GM23338 (cell line): ENCODE measurements at regions not wholly inside any gene's neighbourhood (a gene's known extent, or its start where the extent isn't known, plus 50 kb on each side); places are given as distances from the start of the nearest gene placed in this dataset.

Source experiments
- ATAC-seq: fragments of 200-7000 bp; cut with Tn5 transposase; 3 replicates; pipeline ENCODE4 v1.9.1; 2020
- DNase-seq: peaks from one replicate; pipeline ENCODE4 v3.0.0-alpha.2; 2015; ENCODE audit warnings: low spot score
- H2AFZ ChIP-seq: fragments of 200-600 bp; sonication (generic); 2 replicates; pipeline ENCODE4 v1.8.0; 2016; ENCODE audit warnings: antibody characterized with exemption, mild to moderate bottlenecking, moderate library complexity
- H3F3A ChIP-seq: fragments of 200-600 bp; sonication (generic); replicated peaks from 2 replicates; pipeline ENCODE4 v1.8.0; 2017; ENCODE audit warnings: antibody characterized with exemption, mixed run types, low read depth
- H3K27ac ChIP-seq: fragments of 200-600 bp; sonication (generic); 2 replicates; pipeline ENCODE4 v1.6.1; 2016; ENCODE audit warnings: low read depth
- H3K27me3 ChIP-seq: fragments of 200-600 bp; sonication (generic); 2 replicates; pipeline ENCODE4 v1.8.0; 2016; ENCODE audit warnings: mild to moderate bottlenecking, mixed run types, moderate library complexity; ENCODE audit not compliant: insufficient read depth
- H3K36me3 ChIP-seq: fragments of 200-600 bp; sonication (generic); 2 replicates; pipeline ENCODE4 v1.8.0; 2016; ENCODE audit warnings: mild to moderate bottlenecking; ENCODE audit not compliant: insufficient read depth
- H3K4me1 ChIP-seq: fragments of 200-600 bp; sonication (generic); 2 replicates; pipeline ENCODE4 v1.8.0; 2016; ENCODE audit warnings: mild to moderate bottlenecking, moderate library complexity; ENCODE audit not compliant: insufficient read depth
- H3K4me2 ChIP-seq: fragments of 200-600 bp; sonication (generic); 2 replicates; pipeline ENCODE4 v1.7.1; 2017; ENCODE audit warnings: mixed run types
- H3K4me3 ChIP-seq: fragments of 200-600 bp; sonication (generic); 2 replicates; pipeline ENCODE4 v1.6.1; 2016; ENCODE audit warnings: mixed run types
- H3K79me2 ChIP-seq: fragments of 200-600 bp; sonication (generic); replicated peaks from 2 replicates; pipeline ENCODE4 v1.8.0; 2017; ENCODE audit warnings: mild to moderate bottlenecking; ENCODE audit not compliant: insufficient read depth
- H3K9me2 ChIP-seq: fragments of 200-600 bp; sonication (generic); 2 replicates; pipeline ENCODE4 v1.8.0; 2017; ENCODE audit not compliant: insufficient read depth
- H4K20me1 ChIP-seq: fragments of 200-600 bp; sonication (generic); replicated peaks from 2 replicates; pipeline ENCODE4 v1.8.0; 2017; ENCODE audit warnings: mild to moderate bottlenecking; ENCODE audit not compliant: insufficient read depth
- H3K27ac Mint-ChIP-seq: 2 replicates; pipeline ENCODE4 v1.8.0; 2020; ENCODE audit warnings: inconsistent platforms, mild to moderate bottlenecking, moderate library complexity, mixed read lengths
- H3K27me3 Mint-ChIP-seq: 3 replicates; pipeline ENCODE4 v1.8.0; 2022; ENCODE audit warnings: low read depth, mild to moderate bottlenecking, moderate library complexity, mixed read lengths, inconsistent platforms; ENCODE audit not compliant: insufficient read depth, poor library complexity
- H3K36me3 Mint-ChIP-seq: 3 replicates; pipeline ENCODE4 v1.8.0; 2021; ENCODE audit warnings: low read depth, mild to moderate bottlenecking, inconsistent platforms, moderate library complexity, mixed read lengths
- H3K4me1 Mint-ChIP-seq: 3 replicates; pipeline ENCODE4 v1.8.0; 2020; ENCODE audit warnings: mild to moderate bottlenecking, inconsistent platforms, mixed read lengths
- H3K4me3 Mint-ChIP-seq: 3 replicates; pipeline ENCODE4 v1.8.0; 2021; ENCODE audit warnings: moderate library complexity, mild to moderate bottlenecking, inconsistent platforms, mixed read lengths
- H3K9me3 Mint-ChIP-seq: 3 replicates; pipeline ENCODE4 v1.8.0; 2020; ENCODE audit warnings: moderate library complexity, mild to moderate bottlenecking, inconsistent platforms, mixed read lengths
- CREB1 ChIP-seq: fragments of 250-450 bp; sonication (Bioruptor Pico); IDR thresholded peaks from 2 replicates; pipeline ENCODE4 v1.5.0; 2020; ENCODE audit warnings: low read depth, mild to moderate bottlenecking, moderate library complexity
- CTCF ChIP-seq, 2 experiments: fragments of 200-600 bp in 1 of 2; sonication (generic) in 1 of 2; conservative IDR thresholded peaks; 2 replicates each; pipeline versions ENCODE4 v1.5.1 to v1.6.1; 2016 to 2017; ENCODE audit warnings: antibody characterized with exemption in 2 of 2, low read depth in 2 of 2, mild to moderate bottlenecking in 2 of 2, moderate library complexity in 1 of 2
- ETS1 ChIP-seq: IDR thresholded peaks from 2 replicates; pipeline ENCODE4 v1.6.1; 2016; ENCODE audit warnings: antibody characterized with exemption
- EZH2 ChIP-seq: fragments of 200-600 bp; sonication (generic); IDR thresholded peaks from one replicate; pipeline ENCODE4 v1.8.0; 2017; ENCODE audit warnings: antibody characterized with exemption, mild to moderate bottlenecking, low read depth; ENCODE audit not compliant: unreplicated experiment
- EZH2phosphoT487 ChIP-seq: fragments of 200-600 bp; sonication (generic); IDR thresholded peaks from one replicate; pipeline ENCODE4 v1.8.1; 2018; ENCODE audit warnings: antibody characterized with exemption; ENCODE audit not compliant: unreplicated experiment
- JUNB ChIP-seq: IDR thresholded peaks from one replicate; pipeline ENCODE4 v1.6.1; 2016; ENCODE audit warnings: antibody characterized with exemption; ENCODE audit not compliant: unreplicated experiment
- NANOG ChIP-seq: IDR thresholded peaks from 2 replicates; pipeline ENCODE4 v1.6.1; 2016; ENCODE audit warnings: antibody characterized with exemption, borderline replicate concordance
- POLR2AphosphoS5 ChIP-seq: IDR thresholded peaks from 2 replicates; pipeline ENCODE4 v1.6.1; 2016; ENCODE audit warnings: antibody characterized with exemption, low read depth
- REST ChIP-seq: IDR thresholded peaks from one replicate; pipeline ENCODE4 v1.6.1; 2018; ENCODE audit warnings: antibody characterized with exemption; ENCODE audit not compliant: unreplicated experiment
- STAT1 ChIP-seq: IDR thresholded peaks from one replicate; pipeline ENCODE4 v1.6.1; 2016; ENCODE audit warnings: antibody characterized with exemption; ENCODE audit not compliant: unreplicated experiment
- ZNF114 ChIP-seq: fragments of 250-450 bp; sonication (Bioruptor Pico); IDR thresholded peaks from 2 replicates; pipeline ENCODE4 v1.5.0; 2020; ENCODE audit warnings: mild to moderate bottlenecking, moderate library complexity
- ZNF331 ChIP-seq: fragments of 250-450 bp; sonication (Bioruptor Pico); IDR thresholded peaks from 2 replicates; pipeline ENCODE4 v1.5.0; 2020; ENCODE audit warnings: low read depth, mild to moderate bottlenecking, moderate library complexity
- ZNF462 ChIP-seq: fragments of 250-450 bp; sonication (Bioruptor Pico); IDR thresholded peaks from 2 replicates; pipeline ENCODE4 v1.5.0; 2020; ENCODE audit warnings: mild to moderate bottlenecking, moderate library complexity

GRCh38 chr6:18048953-18049630, 61.7 kb upstream of the KIF13A start:
- Histone ChIP-seq H3K9me2 (no peaks in the 10 kb centered on the region; the same call in 1 of the 2 replicates), H3K4me1 (peaks cover 12% of the 10 kb centered on the region), H2AFZ (no peak overlapping the region), H3K4me3 (no peak overlapping the region), H3K36me3 (no peaks in the 10 kb centered on the region), H3K79me2 (no peaks in the 10 kb centered on the region), H3F3A (no peaks in the 10 kb centered on the region), H4K20me1 (no peaks in the 10 kb centered on the region), H3K4me2 (no peak overlapping the region), H3K27ac (no peak overlapping the region), H3K27me3 (no peaks in the 10 kb centered on the region)
- Mint-ChIP-seq H3K27me3 (no peaks in the 10 kb centered on the region), H3K27ac (no peak overlapping the region), H3K4me1 (peaks cover 9% of the 10 kb centered on the region; the same call in 2 of the 3 replicates), H3K4me3 (no peak overlapping the region), H3K9me3 (no peaks in the 10 kb centered on the region), H3K36me3 (no peaks in the 10 kb centered on the region)
- ATAC-seq (no peak), DNase-seq (no peak)
- TF ChIP-seq CREB1 (CRISPR knock-in tag), result no peak
- TF ChIP-seq ETS1, result no peak
- no peak for TF ChIP-seq ZNF331 (CRISPR knock-in tag)
- no peak for TF ChIP-seq NANOG
- no peak for TF ChIP-seq JUNB
- TF ChIP-seq EZH2, result no peak
- TF ChIP-seq STAT1, result no peak
- no peak for TF ChIP-seq REST
- no peak for TF ChIP-seq EZH2phosphoT487
- no peak for TF ChIP-seq CTCF (conservative IDR thresholded peaks at IDR 0.05; ENCODE audit: low read depth in 2 of 2)
- TF ChIP-seq ZNF462 (CRISPR knock-in tag), result no peak
- TF ChIP-seq ZNF114 (CRISPR knock-in tag), result no peak
- no peak for TF ChIP-seq POLR2AphosphoS5
